Endothelial cell of umbilical vein (primary cell): ENCODE measurements at regions not wholly inside any gene's neighbourhood (a gene's known extent, or its start where the extent isn't known, plus 50 kb on each side); places are given as distances from the start of the nearest gene placed in this dataset.
"Not testable (repeated sequence)": the region's sequence is repeated elsewhere in the genome, so short reads cannot be mapped to it uniquely, and the experiment has no call there.

Source experiments
- CTCF ChIP-seq, 2 donors: IDR thresholded peaks; 1 replicate in 1 of 2; 2 replicates in 1 of 2; pipeline ENCODE4 v1.5.1; 2011; ENCODE audit warnings: low read length in 2 of 2, mild to moderate bottlenecking in 2 of 2, moderate library complexity in 2 of 2, control low read depth in 1 of 2, inconsistent platforms in 1 of 2, low read depth in 1 of 2; ENCODE audit not compliant: insufficient read depth in 1 of 2; ENCODE audit errors: extremely low read depth in 1 of 2
- EZH2 ChIP-seq: IDR thresholded peaks from 2 replicates; pipeline ENCODE4 v1.6.1; 2012; ENCODE audit warnings: borderline replicate concordance, low read depth, mild to moderate bottlenecking, moderate library complexity, low read length, inconsistent platforms; ENCODE audit not compliant: severe bottlenecking
- MYC ChIP-seq: IDR thresholded peaks from one replicate; pipeline ENCODE4 v1.6.1; 2011; ENCODE audit warnings: mild to moderate bottlenecking, low read depth, low read length
- POLR2A ChIP-seq: IDR thresholded peaks from 2 replicates; pipeline ENCODE4 v1.6.1; 2012; ENCODE audit warnings: low read depth, mild to moderate bottlenecking, control low read depth, low read length
- POLR2AphosphoS5 ChIP-seq: IDR thresholded peaks from 2 replicates; pipeline ENCODE4 v1.6.1; 2012; ENCODE audit warnings: low read depth, mild to moderate bottlenecking, control low read depth, low read length, moderate library complexity; ENCODE audit not compliant: insufficient read depth

GRCh38 chrX:101738867-101739266 is 79.2 kb upstream of the ARMCX2 start:
- not testable (repeated sequence) for TF ChIP-seq MYC; CTCF (IDR thresholded peaks at IDR 0.05; ENCODE audit: extremely low read depth in 1 of 2, insufficient read depth in 1 of 2, low read depth in 1 of 2, low read length in 2 of 2); EZH2; POLR2A; POLR2AphosphoS5
